HCT116 (cell line): ENCODE measurements at regions not wholly inside any gene's neighbourhood (a gene's known extent, or its start where the extent isn't known, plus 50 kb on each side); places are given as distances from the start of the nearest gene placed in this dataset.

Source experiments
- ATAC-seq: fragments of 200-7000 bp; cut with Tn5 transposase; 2 replicates; pipeline ENCODE4 v1.9.1; 2020; ENCODE audit warnings: mild to moderate bottlenecking, moderate library complexity
- BruUV-seq: library from RNA; stranded (reverse); fragments of 400-500 nt; replicated peaks from 2 replicates; lab custom pipeline; 2021; lab: Mats Ljungman, UMichigan
- CTCF ChIA-PET: fragments of 300-600 bp; sonication (Branson Sonifier 250); formaldehyde crosslinking; loops from one replicate; lab custom pipeline; 2021; ENCODE audit warnings: antibody characterized with exemption; lab: Charles Lee
- POLR2A ChIA-PET: fragments of 300-600, 350-600 bp; sonication (Branson Sonifier 250); formaldehyde crosslinking; loops from one replicate; lab custom pipeline; 2021; ENCODE audit warnings: antibody characterized with exemption; lab: Charles Lee
- RAD21 ChIA-PET, 2 experiments: fragments of 300-600 bp; sonication (Branson Sonifier 250); formaldehyde crosslinking; loops; one replicate each; lab custom pipeline; 2023; ENCODE audit warnings: low total read pairs in 2 of 2; ENCODE audit not compliant: uncharacterized antibody in 2 of 2, unreplicated experiment in 2 of 2, low non-redundant PET in 1 of 2; lab: Charles Lee
- DNase-seq: peaks from one replicate; pipeline ENCODE4 v3.0.0-alpha.2; 2010; ENCODE audit warnings: low read depth, low spot score
- H2AFZ ChIP-seq: fragments of 200-600 bp; shearing (Covaris generic), sonication (generic); 2 replicates; pipeline ENCODE4 v1.6.1; 2017; ENCODE audit warnings: low read depth, mixed run types, mixed read lengths, antibody characterized with exemption, low read length; ENCODE audit not compliant: poor library complexity, severe bottlenecking
- H3K27ac ChIP-seq: 2 replicates; pipeline ENCODE4 v1.5.1; 2012; ENCODE audit warnings: low read depth, low read length
- H3K27me3 ChIP-seq: fragments of 200-600 bp; sonication (generic); 2 replicates; pipeline ENCODE4 v1.6.1; 2016; ENCODE audit warnings: mixed run types, low read length, mixed read lengths; ENCODE audit not compliant: insufficient read depth
- H3K36me3 ChIP-seq, 2 experiments: fragments of 200-500 bp in 1 of 2; fragments of 200-600 bp in 1 of 2; sonication (Bioruptor generic) in 1 of 2; sonication (generic) in 1 of 2; 2 replicates each; pipeline versions ENCODE4 v1.5.1 to v1.6.1; 2014 to 2016; ENCODE audit warnings: low read length in 2 of 2, inconsistent platforms in 1 of 2, mixed read lengths in 1 of 2, mixed run types in 1 of 2; ENCODE audit not compliant: insufficient read depth in 2 of 2, control insufficient read depth in 1 of 2
- H3K4me1 ChIP-seq, 2 experiments: fragments of 200-600 bp in 1 of 2; sonication (generic) in 1 of 2; 2 replicates each; pipeline versions ENCODE4 v1.5.1 to v1.6.1; 2012 to 2017; ENCODE audit warnings: low read length in 2 of 2, inconsistent platforms in 1 of 2, mild to moderate bottlenecking in 1 of 2, mixed read lengths in 1 of 2, mixed run types in 1 of 2, moderate library complexity in 1 of 2; ENCODE audit not compliant: insufficient read depth in 2 of 2, control insufficient read depth in 1 of 2
- H3K4me2 ChIP-seq: fragments of 200-600 bp; sonication (generic); 2 replicates; pipeline ENCODE4 v1.6.1; 2017; ENCODE audit warnings: mixed run types, low read length, mixed read lengths
- H3K4me3 ChIP-seq, 2 experiments: fragments of 200-600 bp in 1 of 2; sonication (generic) in 1 of 2; replicated peaks in 1 of 2; 2 replicates each; pipeline ENCODE4 v1.5.1; 2011 to 2016; ENCODE audit warnings: low read length in 2 of 2, control low read depth in 1 of 2, low read depth in 1 of 2, mild to moderate bottlenecking in 1 of 2, mixed read lengths in 1 of 2, mixed run types in 1 of 2
- H3K79me2 ChIP-seq: fragments of 200-600 bp; sonication (generic); 2 replicates; pipeline ENCODE4 v1.6.1; 2017; ENCODE audit warnings: mild to moderate bottlenecking, mixed run types, low read length, moderate library complexity, mixed read lengths; ENCODE audit not compliant: insufficient read depth
- H3K9ac ChIP-seq: fragments of 200-600 bp; sonication (generic); 2 replicates; pipeline ENCODE4 v1.6.1; 2016; ENCODE audit warnings: low read length, mixed read lengths
- H3K9me2 ChIP-seq: fragments of 200-600 bp; sonication (generic), shearing (Covaris generic); 2 replicates; pipeline ENCODE4 v1.6.1; 2017; ENCODE audit warnings: mixed run types, mild to moderate bottlenecking, moderate library complexity; ENCODE audit not compliant: insufficient read depth
- H3K9me3 ChIP-seq, 2 experiments: fragments of 200-500 bp in 1 of 2; fragments of 200-600 bp in 1 of 2; sonication (Bioruptor generic) in 1 of 2; sonication (generic) in 1 of 2; 2 replicates each; pipeline ENCODE4 v1.6.1; 2014 to 2017; ENCODE audit warnings: low read length in 2 of 2, mixed read lengths in 2 of 2, inconsistent platforms in 1 of 2, low read depth in 1 of 2, mild to moderate bottlenecking in 1 of 2, mixed run types in 1 of 2, moderate library complexity in 1 of 2; ENCODE audit not compliant: control insufficient read depth in 1 of 2, insufficient read depth in 1 of 2
- H4K20me1 ChIP-seq: fragments of 200-600 bp; sonication (generic), shearing (Covaris generic); 2 replicates; pipeline ENCODE4 v1.6.1; 2017; ENCODE audit warnings: mixed run types, mild to moderate bottlenecking, moderate library complexity; ENCODE audit not compliant: insufficient read depth
- CBX3 ChIP-seq: IDR thresholded peaks from 2 replicates; pipeline ENCODE4 v1.6.1; 2012; ENCODE audit warnings: low read depth
- CEBPB ChIP-seq: IDR thresholded peaks from 2 replicates; pipeline ENCODE4 v1.6.1; 2012; ENCODE audit warnings: low read depth
- CTCF ChIP-seq, 3 experiments: fragments of 200-600 bp in 1 of 3; sonication (generic) in 1 of 3; IDR thresholded peaks in 2 of 3; conservative IDR thresholded peaks in 1 of 3; 2 replicates each; pipeline ENCODE4 v1.5.1; 2012 to 2017; ENCODE audit warnings: low read depth in 2 of 3, low read length in 2 of 3, antibody characterized with exemption in 1 of 3, borderline replicate concordance in 1 of 3, control low read depth in 1 of 3, mild to moderate bottlenecking in 1 of 3, mixed read lengths in 1 of 3, mixed run types in 1 of 3, moderate library complexity in 1 of 3; ENCODE audit not compliant: insufficient read depth in 1 of 3
- ELF1 ChIP-seq: IDR thresholded peaks from 2 replicates; pipeline ENCODE4 v1.6.1; 2012; ENCODE audit warnings: low read depth, borderline replicate concordance
- EZH2 ChIP-seq: fragments of 200-600 bp; sonication (generic); IDR thresholded peaks from 2 replicates; pipeline ENCODE4 v1.6.1; 2017; ENCODE audit warnings: antibody characterized with exemption, mixed run types
- EZH2phosphoT487 ChIP-seq: fragments of 200-600 bp; IDR thresholded peaks from 2 replicates; pipeline ENCODE4 v1.6.1; 2018; ENCODE audit warnings: antibody characterized with exemption, borderline replicate concordance
- JUND ChIP-seq: IDR thresholded peaks from 2 replicates; pipeline ENCODE4 v1.6.1; 2012
- MAX ChIP-seq: IDR thresholded peaks from 2 replicates; pipeline ENCODE4 v1.6.1; 2012
- POLR2AphosphoS5 ChIP-seq: IDR thresholded peaks from 2 replicates; pipeline ENCODE4 v1.6.1; 2011; ENCODE audit warnings: mild to moderate bottlenecking, low read depth, low read length, moderate library complexity
- REST ChIP-seq: IDR thresholded peaks from 2 replicates; pipeline ENCODE4 v1.6.1; 2012; ENCODE audit warnings: low read depth
- SIN3A ChIP-seq: IDR thresholded peaks from 2 replicates; pipeline ENCODE4 v1.6.1; 2012; ENCODE audit warnings: low read depth
- SP1 ChIP-seq: IDR thresholded peaks from 2 replicates; pipeline ENCODE4 v1.6.1; 2012; ENCODE audit warnings: low read depth
- SRF ChIP-seq: IDR thresholded peaks from 2 replicates; pipeline ENCODE4 v1.6.1; 2012; ENCODE audit warnings: low read depth
- YY1 ChIP-seq: IDR thresholded peaks from 2 replicates; pipeline ENCODE4 v1.6.1; 2011; ENCODE audit warnings: low read length, low read depth, moderate library complexity, mild to moderate bottlenecking; ENCODE audit not compliant: insufficient replicate concordance; ENCODE audit errors: extremely low read depth
- ZFX ChIP-seq: fragments of 450-650 bp; IDR thresholded peaks from 2 replicates; pipeline ENCODE4 v1.6.1; 2017
- ZNF274 ChIP-seq: fragments of 200-500 bp; sonication (Bioruptor generic); IDR thresholded peaks from 2 replicates; pipeline ENCODE4 v1.6.1; 2014; ENCODE audit warnings: mild to moderate bottlenecking, low read depth, low read length, inconsistent platforms
- intact Hi-C: fragments of 100-400 bp; cut with micrococcal nuclease; formaldehyde crosslinking; loops from 2 replicates; pipeline ENCODE4 v1.10.0; 2022

GRCh38 chr1:100626397-100626796, 88.5 kb downstream of the GPR88 start:
- Histone ChIP-seq H3K4me3 (no peak overlapping the region), H3K36me3 (no peaks in the 10 kb centered on the region), H3K4me2 (no peak overlapping the region), H4K20me1 (no peaks in the 10 kb centered on the region), H3K27ac (no peak overlapping the region), H3K9me3 (no peaks in the 10 kb centered on the region), H3K79me2 (no peaks in the 10 kb centered on the region), H3K4me1 (peaks cover 3 to 7% of the 10 kb centered on the region in 2 experiments; a peak in 3 of 4 replicates), H2AFZ (no peak overlapping the region), H3K9ac (no peak overlapping the region), H3K9me2 (no peaks in the 10 kb centered on the region), H3K27me3 (no peaks in the 10 kb centered on the region)
- ATAC-seq: no peak
- TF ChIP-seq EZH2 (no peak), SP1 (no peak), ZFX (no peak), CBX3 (no peak), ZNF274 (no peak), JUND (no peak)
- no TSS peak for BruUV-seq
- CTCF ChIA-PET: no interaction called here
- intact Hi-C loops: no loop called here
- POLR2A ChIA-PET: no interaction called here
- RAD21 ChIA-PET: no interaction called here
- DNase-seq: no peak

- ATAC-seq (no peak), DNase-seq (no peak)
- no TSS peak for BruUV-seq
- no peak for TF ChIP-seq EZH2phosphoT487
- TF ChIP-seq EZH2: no peak
- no peak for TF ChIP-seq POLR2AphosphoS5
- no peak for TF ChIP-seq REST
- no peak for TF ChIP-seq SIN3A
- no peak for TF ChIP-seq ZNF274
- no peak for TF ChIP-seq CTCF (IDR thresholded peaks at IDR 0.05 in 2 of 3, conservative IDR thresholded peaks at IDR 0.05 in 1 of 3; ENCODE audit: borderline replicate concordance in 1 of 3, insufficient read depth in 1 of 3, low read depth in 2 of 3, low read length in 2 of 3)
- TF ChIP-seq MAX: no peak
- no peak for TF ChIP-seq ELF1
- no peak for TF ChIP-seq YY1
- no peak for TF ChIP-seq SRF
- no peak for TF ChIP-seq CEBPB
- TF ChIP-seq JUND: no peak
Observed at GRCh38 chr1:100627054-100627716, 89.2 kb downstream of the GPR88 start.

More at GRCh38 chr1:100627054-100627716, 89.2 kb downstream of the GPR88 start:
- H3K27ac ChIP-seq: no peak overlapping the region
- no peak overlapping the region for H3K4me2 ChIP-seq
- H3K4me3 ChIP-seq: no peak overlapping the region
- H3K9me3 ChIP-seq: no peaks in the 10 kb centered on the region
- H4K20me1 ChIP-seq: no peaks in the 10 kb centered on the region
- H3K9ac ChIP-seq: no peak overlapping the region
- H3K9me2 ChIP-seq: no peaks in the 10 kb centered on the region
- H3K4me1 ChIP-seq: peaks cover 1 to 3% of the 10 kb centered on the region in 2 experiments; a peak in 3 of 4 replicates
- H2AFZ ChIP-seq: no peak overlapping the region
- H3K36me3 ChIP-seq: no peaks in the 10 kb centered on the region
- RAD21 ChIA-PET: no interaction called here
- CTCF ChIA-PET: no interaction called here
- no peaks in the 10 kb centered on the region for H3K79me2 ChIP-seq
- no peaks in the 10 kb centered on the region for H3K27me3 ChIP-seq
- intact Hi-C loops: no loop called here
- POLR2A ChIA-PET: no interaction called here
